ENCODE measurements at regions not wholly inside any gene's neighbourhood (a gene's known extent, or its start where the extent isn't known, plus 50 kb on each side); places are given as distances from the start of the nearest gene placed in this dataset.

GRCh38 chr12:18863769-18864500 is 126.0 kb downstream of the CAPZA3 start:
- TF ChIP-seq GABPA (IDR thresholded peaks at IDR 0.05; ENCODE audit: low read depth), result no peak
- TF ChIP-seq MXI1 (IDR thresholded peaks at IDR 0.05; ENCODE audit: low read depth, low read length), result no peak
- no peak for TF ChIP-seq YY1 (IDR thresholded peaks at IDR 0.05; ENCODE audit: low read depth, low read length)

All from GM12878 (cell line).